GM21423 (cell line): ENCODE measurements at regions not wholly inside any gene's neighbourhood (a gene's known extent, or its start where the extent isn't known, plus 50 kb on each side); places are given as distances from the start of the nearest gene placed in this dataset.
"Not testable (repeated sequence)": the region's sequence is repeated elsewhere in the genome, so short reads cannot be mapped to it uniquely, and the experiment has no call there.

ENCODE experiments used
- ATAC-seq: cut with Tn5 transposase; IDR thresholded peaks from one replicate; pipeline ENCODE4 v1.9.1; 2021; ENCODE audit warnings: mild to moderate bottlenecking, moderate library complexity; ENCODE audit not compliant: unreplicated experiment

- no peak for ATAC-seq
These were observed 287.7 kb downstream of the PCDH7 start for GRCh38 chr4:31007858-31008257.

DNA sequence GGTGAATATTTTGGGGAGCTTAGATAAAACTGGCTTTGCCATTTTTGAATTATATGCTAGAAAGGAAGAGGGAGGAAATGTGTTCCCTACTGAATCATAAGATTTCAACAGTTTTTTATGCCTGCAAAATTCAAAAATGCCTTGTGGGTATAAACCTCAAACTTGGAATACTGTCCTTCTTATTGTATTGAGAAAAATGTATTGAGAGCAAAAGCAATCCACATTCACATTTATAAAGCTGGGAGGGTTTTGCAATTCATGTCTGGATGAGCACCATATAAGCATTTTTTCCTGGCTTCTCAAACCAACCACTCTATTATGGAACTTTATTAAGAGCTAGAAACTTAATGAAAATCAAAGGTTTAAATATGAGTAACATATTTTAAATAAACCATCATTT is 289.8 kb downstream of the PCDH7 start:
- ATAC-seq = no peak

DNA sequence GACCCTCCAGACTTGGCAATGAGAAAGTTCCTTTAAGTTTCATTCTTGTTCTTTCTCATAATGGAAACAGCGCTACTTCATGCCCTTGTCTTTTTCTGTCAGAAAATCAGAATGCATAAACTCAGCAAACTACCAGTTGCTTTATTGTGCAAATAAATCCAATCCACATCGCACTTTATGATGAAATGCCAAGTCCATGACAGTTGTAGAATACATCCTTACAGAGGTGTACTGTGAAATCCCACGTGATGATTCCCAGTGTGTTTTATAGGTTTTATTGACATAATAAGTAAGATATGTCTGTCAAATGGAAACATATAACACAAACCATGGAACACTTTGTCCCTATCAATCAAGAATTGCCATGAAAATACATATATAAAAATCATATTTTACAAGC is 295.0 kb downstream of the PCDH7 start:
- no peak for ATAC-seq

DNA sequence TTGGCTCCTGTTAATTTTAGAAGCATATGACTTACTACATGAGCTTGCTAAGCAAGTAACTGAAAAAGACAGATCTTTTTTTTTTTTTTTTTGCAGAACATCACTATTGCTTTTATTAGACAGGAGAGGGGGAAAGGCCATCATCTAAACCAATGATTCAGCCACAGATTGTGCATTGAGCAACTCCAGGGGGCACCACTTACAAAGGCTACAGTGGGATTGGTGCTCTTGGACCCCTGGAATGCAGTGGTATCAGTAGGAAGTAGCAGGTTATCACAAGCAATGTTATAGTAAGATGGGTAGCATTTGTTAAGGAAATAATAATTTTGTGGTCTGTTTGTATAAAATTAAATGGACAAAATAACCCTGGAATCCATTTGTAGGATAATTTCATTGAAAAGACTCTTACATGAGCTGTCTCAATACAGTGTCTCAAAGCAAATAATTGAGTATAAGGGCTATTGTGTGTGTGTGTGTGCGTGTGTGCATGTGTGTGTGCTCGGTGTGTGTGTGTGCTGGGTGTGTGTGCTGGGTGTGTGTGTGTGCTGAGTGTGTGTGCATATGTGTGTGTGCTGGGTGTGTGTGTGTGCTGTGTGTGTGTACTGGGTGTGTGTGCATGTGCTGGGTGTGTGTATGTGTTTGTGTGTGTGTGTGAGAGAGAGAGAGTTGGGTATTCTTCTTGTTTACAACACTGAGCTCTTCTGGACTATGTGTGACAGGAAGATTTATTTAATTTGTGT is 296.3 kb downstream of the PCDH7 start:
- no peak for ATAC-seq

DNA sequence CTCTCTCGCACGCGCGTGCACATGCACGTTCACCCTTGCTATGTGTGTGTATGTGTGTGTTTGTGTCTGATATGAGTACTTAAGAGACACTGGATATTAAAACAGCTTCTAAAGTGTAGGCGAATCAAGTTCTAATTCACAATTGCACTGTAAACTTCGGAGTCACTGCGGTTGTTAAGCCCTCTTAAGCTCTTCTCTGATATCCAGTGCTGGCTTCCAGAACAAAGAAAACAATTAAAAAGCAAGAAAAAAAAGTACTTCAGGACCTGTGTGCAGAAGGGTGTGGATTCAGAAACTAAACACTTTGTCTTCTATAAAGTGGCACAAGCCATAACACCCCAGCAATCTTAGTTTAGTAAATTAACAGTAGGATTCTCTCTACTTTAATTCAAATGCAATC is 300.2 kb downstream of the PCDH7 start:
- ATAC-seq = no peak

DNA sequence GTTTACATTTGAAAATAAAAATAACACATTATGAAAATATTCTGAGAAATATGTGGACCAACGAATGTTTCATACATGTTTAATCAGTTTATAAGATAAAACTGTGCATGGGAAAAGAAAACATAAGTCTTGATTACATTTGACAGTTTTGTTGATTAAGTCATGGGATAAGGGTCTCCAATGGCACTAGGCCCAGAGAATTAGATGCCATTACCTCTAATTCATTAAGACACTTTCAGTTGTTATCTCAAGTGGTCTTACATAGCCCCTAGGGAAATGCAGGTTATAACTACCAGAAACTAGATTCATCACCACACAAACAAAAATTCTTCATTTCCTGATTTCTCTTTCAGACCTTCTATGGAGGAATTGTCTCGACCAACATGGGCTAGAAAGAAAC is 300.8 kb downstream of the PCDH7 start:
- no peak for ATAC-seq

GRCh38 chr4:31022702-31023101 is 302.5 kb downstream of the PCDH7 start:
- no peak for ATAC-seq

- ATAC-seq = no peak
These were observed 302.9 kb downstream of the PCDH7 start for GRCh38 chr4:31023109-31023508.

- no peak for ATAC-seq
These were observed 303.6 kb downstream of the PCDH7 start for GRCh38 chr4:31023742-31024141.

- ATAC-seq = not testable (repeated sequence)
These were observed 304.6 kb downstream of the PCDH7 start for GRCh38 chr4:31024781-31025180.

GRCh38 chr4:31026256-31026655 is 306.1 kb downstream of the PCDH7 start:
- ATAC-seq = no peak

- no peak for ATAC-seq
These were observed 314.4 kb downstream of the PCDH7 start for GRCh38 chr4:31034550-31034949.

- no peak for ATAC-seq
These were observed 315.6 kb downstream of the PCDH7 start for GRCh38 chr4:31035761-31036160.

DNA sequence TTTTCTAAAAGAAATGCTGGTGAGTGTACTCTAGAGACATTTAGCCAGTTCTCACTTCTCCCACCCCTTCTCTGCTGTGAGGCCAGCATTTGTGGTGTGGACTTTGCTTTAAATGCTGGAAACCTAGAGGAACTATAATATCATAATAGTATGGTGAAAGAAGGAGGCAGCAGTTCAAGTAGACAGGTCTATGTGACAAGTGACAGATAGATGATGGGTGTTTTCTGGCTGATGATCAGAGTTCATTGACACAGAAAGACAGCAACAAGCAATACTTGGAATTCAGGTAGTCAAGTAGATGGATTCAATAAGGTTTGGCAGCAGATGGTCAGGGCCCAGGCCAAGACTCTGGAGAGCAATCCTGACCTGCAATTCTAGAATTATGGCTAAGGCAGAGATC is 317.5 kb downstream of the PCDH7 start:
- ATAC-seq = no peak

DNA sequence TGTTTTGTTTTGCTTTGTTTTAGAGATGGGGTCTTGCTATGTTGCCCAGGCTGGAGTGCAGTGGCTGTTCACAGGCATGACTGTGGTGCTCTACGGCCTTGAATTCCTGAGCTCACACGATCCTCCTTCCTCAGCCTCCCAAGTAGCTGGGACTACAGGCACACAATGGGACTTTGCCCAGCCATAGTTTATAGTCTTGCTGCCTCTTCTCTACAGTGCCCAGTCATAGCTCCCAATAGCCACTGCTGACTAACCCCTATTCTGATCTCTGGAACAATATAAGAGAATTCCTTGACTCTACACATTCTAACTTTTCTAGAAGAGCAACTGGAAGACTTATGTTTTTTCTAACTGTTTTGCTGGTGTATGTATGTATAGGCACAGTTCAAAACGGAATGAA is 319.2 kb downstream of the PCDH7 start:
- no peak for ATAC-seq

DNA sequence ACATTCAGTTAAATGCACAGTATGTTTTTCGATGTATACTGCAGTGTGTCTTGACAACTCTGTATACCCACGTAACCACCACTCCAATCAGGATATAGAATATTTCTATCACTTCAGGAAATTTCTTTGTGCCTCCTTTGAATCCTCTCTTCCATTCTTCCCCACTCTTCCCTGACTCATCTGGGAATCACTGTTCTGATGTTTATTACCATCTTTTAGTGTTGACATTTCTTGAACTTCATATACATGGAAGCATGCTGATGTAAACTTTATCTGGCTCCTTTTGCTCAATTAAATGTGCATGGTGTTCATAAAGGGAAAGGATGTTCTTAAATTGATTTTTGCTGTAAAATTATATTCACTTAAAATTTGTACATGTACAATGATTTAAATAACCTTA is 319.9 kb downstream of the PCDH7 start:
- no peak for ATAC-seq

DNA sequence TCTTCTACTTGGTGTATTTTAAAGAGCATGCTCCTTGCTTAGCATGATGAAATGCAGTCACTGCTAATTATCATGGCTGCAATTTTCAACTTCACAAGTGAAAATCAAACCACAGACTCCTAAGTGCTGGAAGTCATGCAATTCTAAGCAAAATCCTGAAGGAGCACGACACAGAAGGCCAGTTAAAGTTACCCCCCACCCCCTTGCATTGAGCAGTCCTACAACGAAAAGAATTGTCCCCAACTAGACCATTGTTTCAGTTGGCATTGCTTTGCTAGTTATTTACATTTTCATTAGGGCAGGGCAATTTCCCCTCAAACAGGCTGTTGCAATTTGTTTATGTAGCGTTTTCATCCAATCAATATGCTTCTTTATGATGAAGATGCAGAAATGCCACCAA is 321.2 kb downstream of the PCDH7 start:
- ATAC-seq = no peak

- no peak for ATAC-seq
These were observed 321.7 kb downstream of the PCDH7 start for GRCh38 chr4:31041853-31042252.

DNA sequence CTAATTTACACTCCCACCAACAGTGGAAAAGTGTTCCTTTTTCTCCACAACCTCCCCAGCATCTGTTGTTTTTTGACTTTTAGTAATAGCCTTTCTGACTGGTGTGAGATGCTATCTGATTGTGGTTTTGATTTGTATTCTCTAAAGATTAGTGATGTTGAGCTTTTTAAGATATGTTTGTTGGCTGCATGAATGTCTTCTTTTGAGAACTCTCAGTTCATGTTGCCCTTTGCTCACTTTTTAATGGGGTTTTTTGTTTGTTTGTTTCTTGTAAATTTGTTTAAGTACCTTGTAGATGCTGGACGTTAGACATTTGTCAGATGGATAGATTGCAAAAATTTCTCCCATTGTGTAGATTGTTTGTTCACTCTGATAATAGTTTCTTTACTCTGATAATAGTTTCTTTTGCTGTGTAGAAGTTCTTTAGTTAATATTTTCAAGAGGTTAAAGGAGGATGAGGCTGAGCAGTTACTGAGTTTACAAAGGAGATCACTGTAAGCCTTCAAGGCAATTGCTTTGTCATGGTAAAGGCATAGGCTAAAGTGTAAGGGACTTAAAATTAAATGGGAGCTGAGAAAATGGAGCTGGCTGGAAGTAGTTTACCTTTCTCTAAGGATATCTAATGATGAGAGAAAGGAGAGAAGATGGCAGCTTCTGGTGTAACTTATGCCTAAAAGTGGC is 323.4 kb downstream of the PCDH7 start:
- no peak for ATAC-seq

DNA sequence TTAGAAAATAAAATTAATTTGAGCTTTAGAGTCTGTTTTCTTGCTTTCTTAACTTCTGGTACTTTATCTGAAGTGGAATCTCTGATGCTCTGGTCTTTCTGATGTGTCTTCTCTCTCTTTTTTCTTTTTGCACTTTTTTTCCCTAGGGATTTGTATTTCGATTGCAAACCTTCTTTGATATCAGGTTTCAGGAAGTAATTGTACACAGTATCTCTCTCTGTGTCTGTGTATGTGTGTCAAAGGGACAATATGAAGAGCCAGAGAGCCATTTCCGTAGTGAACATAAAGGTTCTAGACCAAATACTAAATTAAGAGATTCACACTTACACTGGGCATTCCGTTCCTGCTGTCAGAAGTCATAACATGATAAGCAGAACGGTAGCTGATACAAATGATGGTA is 325.0 kb downstream of the PCDH7 start:
- no peak for ATAC-seq

DNA sequence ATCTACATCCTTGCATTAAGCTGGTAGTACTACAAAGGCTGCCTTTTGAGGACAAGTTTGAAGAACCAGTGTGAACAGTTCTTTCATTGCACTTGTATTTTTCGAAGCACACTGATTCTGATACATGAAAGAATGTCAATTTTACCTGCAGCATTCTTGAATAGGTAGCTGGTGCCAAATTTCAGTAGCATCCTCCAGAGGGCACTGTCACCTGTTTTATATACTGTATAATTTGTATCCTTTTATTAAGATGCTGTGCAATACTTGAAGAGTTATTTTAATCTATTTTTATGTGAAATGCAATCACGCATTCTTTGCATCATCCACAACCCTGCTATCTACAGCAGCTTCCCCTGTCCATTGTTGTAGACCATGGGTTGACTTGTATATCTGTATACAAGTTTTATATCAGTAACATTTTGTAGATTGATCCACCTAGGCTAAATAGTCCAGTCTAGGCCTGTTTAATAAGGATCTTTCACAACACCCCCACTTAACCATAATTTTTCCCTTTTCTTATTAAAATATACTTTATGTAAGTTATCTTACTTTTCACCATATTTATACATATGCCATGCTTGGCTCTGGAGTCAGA is 325.7 kb downstream of the PCDH7 start:
- ATAC-seq = no peak

DNA sequence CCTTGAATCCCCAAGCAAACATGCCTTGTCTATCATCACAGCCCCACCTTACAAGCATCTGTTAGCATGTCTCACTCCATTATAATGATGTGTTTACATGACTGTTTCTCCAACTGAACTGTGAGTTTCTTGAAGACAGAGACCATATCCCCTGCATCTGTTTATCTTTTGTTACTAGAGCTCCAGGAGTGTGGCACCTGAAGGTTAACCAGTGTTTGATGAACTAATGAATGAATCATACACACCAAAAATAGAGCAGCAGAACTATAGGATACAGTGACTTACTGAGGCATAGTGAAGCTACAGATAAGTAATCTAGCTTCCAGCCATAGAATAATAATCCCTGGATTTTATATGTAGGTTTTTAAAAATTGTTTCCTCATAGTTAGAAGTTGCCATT is 331.0 kb downstream of the PCDH7 start:
- ATAC-seq = no peak
